Astrocyte (in vitro differentiated cells and primary cell): ENCODE measurements at regions not wholly inside any gene's neighbourhood (a gene's known extent, or its start where the extent isn't known, plus 50 kb on each side); places are given as distances from the start of the nearest gene placed in this dataset.

Experiments used
- CTCF ChIP-seq: IDR thresholded peaks from 2 replicates; pipeline ENCODE4 v1.5.1; 2011; ENCODE audit warnings: low read depth, mild to moderate bottlenecking, inconsistent platforms, low read length, moderate library complexity; ENCODE audit not compliant: insufficient read depth
- EZH2 ChIP-seq: IDR thresholded peaks from 2 replicates; pipeline ENCODE4 v1.6.1; 2012; ENCODE audit warnings: mild to moderate bottlenecking, low read length, inconsistent platforms; ENCODE audit not compliant: insufficient read depth

GRCh38 chr4:164318350-164318749 is 435.6 kb upstream of the SMIM31 start:
- TF ChIP-seq CTCF (no peak), EZH2 (no peak)
